HEK293 (cell line): ENCODE measurements at regions not wholly inside any gene's neighbourhood (a gene's known extent, or its start where the extent isn't known, plus 50 kb on each side); places are given as distances from the start of the nearest gene placed in this dataset.

ENCODE experiments used
- CTCF ChIP-seq: fragments of 450-650 bp; formaldehyde crosslinking; IDR thresholded peaks from 2 replicates; pipeline ENCODE4 v1.5.1; 2016; ENCODE audit warnings: missing biosample characterization, missing genetic modification characterization
- ZBTB44 ChIP-seq: fragments of 450-650 bp; IDR thresholded peaks from 2 replicates; pipeline ENCODE4 v1.5.1; 2018; ENCODE audit warnings: missing biosample characterization, mild to moderate bottlenecking, missing genetic modification characterization
- ZNF169 ChIP-seq: fragments of 450-650 bp; formaldehyde crosslinking; IDR thresholded peaks from 2 replicates; pipeline ENCODE4 v1.5.1; 2016; ENCODE audit warnings: missing biosample characterization, missing genetic modification characterization

DNA sequence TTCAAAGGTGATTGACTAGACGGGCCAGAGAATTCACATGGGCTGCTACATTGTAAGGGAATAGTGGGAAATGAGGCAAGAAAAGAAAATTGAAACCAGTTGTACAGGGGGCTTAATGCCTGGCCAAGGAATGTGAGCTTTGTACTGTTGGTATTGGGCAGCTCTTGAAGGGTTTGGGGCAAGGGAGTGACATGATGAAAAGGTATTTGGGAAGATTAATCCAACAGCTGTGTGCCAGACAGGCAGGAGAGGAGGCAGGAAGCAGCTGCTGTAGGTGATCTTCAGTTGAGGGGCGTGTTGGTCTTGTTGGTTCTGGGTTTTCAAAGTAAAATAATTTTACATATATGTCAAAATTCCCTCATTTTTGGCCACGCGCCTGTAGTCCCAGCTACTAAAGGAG is 384.5 kb upstream of the TENM3 start:
- no peak for TF ChIP-seq ZBTB44 (tag by site-specific recombination)
- no peak for TF ChIP-seq ZNF169
- TF ChIP-seq CTCF, result no peak
